Endothelial cell of umbilical vein (primary cell): ENCODE measurements at regions not wholly inside any gene's neighbourhood (a gene's known extent, or its start where the extent isn't known, plus 50 kb on each side); places are given as distances from the start of the nearest gene placed in this dataset.

Experiments used
- CTCF ChIP-seq, 2 donors: IDR thresholded peaks; 1 replicate in 1 of 2; 2 replicates in 1 of 2; pipeline ENCODE4 v1.5.1; 2011; ENCODE audit warnings: low read length in 2 of 2, mild to moderate bottlenecking in 2 of 2, moderate library complexity in 2 of 2, control low read depth in 1 of 2, inconsistent platforms in 1 of 2, low read depth in 1 of 2; ENCODE audit not compliant: insufficient read depth in 1 of 2; ENCODE audit errors: extremely low read depth in 1 of 2
- EZH2 ChIP-seq: IDR thresholded peaks from 2 replicates; pipeline ENCODE4 v1.6.1; 2012; ENCODE audit warnings: borderline replicate concordance, low read depth, mild to moderate bottlenecking, moderate library complexity, low read length, inconsistent platforms; ENCODE audit not compliant: severe bottlenecking
- JUN ChIP-seq: IDR thresholded peaks from 2 replicates; pipeline ENCODE4 v1.6.1; 2011; ENCODE audit warnings: borderline replicate concordance, low read depth; ENCODE audit not compliant: insufficient read length, insufficient read depth

GRCh38 chr20:60884277-60884676, 367.8 kb upstream of the CDH4 start:
- TF ChIP-seq EZH2 (no peak), CTCF (IDR thresholded peaks at IDR 0.05; ENCODE audit: extremely low read depth in 1 of 2, insufficient read depth in 1 of 2, low read depth in 1 of 2, low read length in 2 of 2) (no peak), JUN (no peak)
